ENCODE measurements at regions not wholly inside any gene's neighbourhood (a gene's known extent, or its start where the extent isn't known, plus 50 kb on each side); places are given as distances from the start of the nearest gene placed in this dataset.
"Not testable (repeated sequence)": the region's sequence is repeated elsewhere in the genome, so short reads cannot be mapped to it uniquely, and the experiment has no call there.

DNA sequence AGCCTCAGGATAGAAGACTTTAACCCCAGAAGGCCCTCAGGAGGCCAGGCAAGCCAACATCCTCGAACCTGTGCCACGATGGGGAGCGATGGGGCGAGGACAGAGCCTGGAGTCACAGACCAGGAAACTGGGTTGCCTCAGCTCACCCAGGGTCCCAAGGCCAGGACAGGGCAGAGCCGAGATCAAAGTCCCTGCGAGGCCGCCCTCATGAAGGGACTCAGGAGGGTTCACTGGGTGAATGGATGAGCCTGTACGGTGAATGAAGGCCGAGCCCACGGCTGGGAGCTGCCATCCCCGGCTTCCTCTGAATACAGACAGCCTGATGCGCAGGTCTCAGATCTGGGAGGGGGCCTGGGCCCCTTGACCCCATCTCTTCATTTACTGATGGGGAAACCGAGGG lies 170.1 kb upstream of the FOXD4L5 start:
- not testable (repeated sequence) for H3K79me2 ChIP-seq (ENCODE audit: insufficient read depth, low read length); H3K27me3 ChIP-seq (ENCODE audit: low read length); H3K9me3 ChIP-seq (ENCODE audit: insufficient read depth, low read length); H3F3A ChIP-seq (ENCODE audit: insufficient read depth); H3K36me3 ChIP-seq (ENCODE audit: low read length); H3K9ac ChIP-seq (ENCODE audit: low read length); H3K27ac ChIP-seq (ENCODE audit: low read depth, low read length); H3K4me3 ChIP-seq (ENCODE audit: insufficient read depth, low read length, poor library complexity, severe bottlenecking); H3K4me2 ChIP-seq (ENCODE audit: low read depth, low read length, poor library complexity, severe bottlenecking); H2AFZ ChIP-seq (ENCODE audit: low read depth, low read length, severe bottlenecking); H3K9me2 ChIP-seq (replicated peaks; ENCODE audit: insufficient read depth, low read length); H4K20me1 ChIP-seq (ENCODE audit: low read depth, low read length)

DNA sequence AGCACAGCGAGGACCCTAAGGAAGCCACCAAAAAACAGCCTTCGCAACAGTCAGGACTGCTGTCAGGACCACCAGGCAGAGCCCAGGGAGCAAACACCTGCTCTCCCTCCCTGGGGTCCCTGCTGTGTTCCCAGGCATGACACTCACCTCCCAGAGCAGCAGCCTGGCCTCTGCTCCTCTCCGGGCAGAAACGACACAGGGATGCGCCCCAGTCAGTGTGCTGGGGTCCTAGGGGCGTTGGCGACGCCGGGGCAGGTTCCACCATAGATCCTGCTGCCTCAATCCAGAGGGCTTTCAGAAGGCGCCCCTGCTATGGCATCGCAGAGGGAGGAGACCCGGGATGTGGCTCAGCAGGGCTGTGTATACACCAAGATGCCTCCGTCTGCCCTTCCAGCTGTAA lies 169.7 kb upstream of the FOXD4L5 start:
- not testable (repeated sequence) for H3K36me3 ChIP-seq (ENCODE audit: low read length); H3K27me3 ChIP-seq (ENCODE audit: low read length); H3F3A ChIP-seq (ENCODE audit: insufficient read depth); H2AFZ ChIP-seq (ENCODE audit: low read depth, low read length, severe bottlenecking); H3K9me3 ChIP-seq (ENCODE audit: insufficient read depth, low read length); H3K9me2 ChIP-seq (replicated peaks; ENCODE audit: insufficient read depth, low read length); H3K4me3 ChIP-seq (ENCODE audit: insufficient read depth, low read length, poor library complexity, severe bottlenecking); H3K9ac ChIP-seq (ENCODE audit: low read length); H3K27ac ChIP-seq (ENCODE audit: low read depth, low read length); H3K4me2 ChIP-seq (ENCODE audit: low read depth, low read length, poor library complexity, severe bottlenecking); H3K79me2 ChIP-seq (ENCODE audit: insufficient read depth, low read length); H4K20me1 ChIP-seq (ENCODE audit: low read depth, low read length)

DNA sequence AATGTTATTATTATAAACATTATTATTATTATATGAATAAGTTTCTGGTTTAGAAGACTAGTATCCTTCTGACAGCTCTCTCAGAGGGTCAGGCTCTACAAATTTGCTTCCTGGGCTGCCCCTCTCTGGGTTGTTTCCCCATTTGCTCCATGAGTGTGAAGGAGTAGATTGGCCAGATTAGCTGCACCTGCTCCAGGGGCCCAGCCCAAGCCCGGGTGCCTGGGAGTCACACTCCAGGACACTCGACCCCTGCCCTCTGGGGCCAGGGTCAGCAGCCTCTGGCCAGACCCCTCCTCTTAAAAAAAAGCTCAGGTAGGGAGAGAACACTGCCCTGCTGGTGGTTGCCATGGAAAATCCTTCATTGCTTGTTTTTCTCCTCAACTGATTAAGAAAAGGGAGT lies 169.0 kb upstream of the FOXD4L5 start:
- not testable (repeated sequence) for H3K27me3 ChIP-seq (ENCODE audit: low read length); H3K9me3 ChIP-seq (ENCODE audit: insufficient read depth, low read length); H4K20me1 ChIP-seq (ENCODE audit: low read depth, low read length)

DNA sequence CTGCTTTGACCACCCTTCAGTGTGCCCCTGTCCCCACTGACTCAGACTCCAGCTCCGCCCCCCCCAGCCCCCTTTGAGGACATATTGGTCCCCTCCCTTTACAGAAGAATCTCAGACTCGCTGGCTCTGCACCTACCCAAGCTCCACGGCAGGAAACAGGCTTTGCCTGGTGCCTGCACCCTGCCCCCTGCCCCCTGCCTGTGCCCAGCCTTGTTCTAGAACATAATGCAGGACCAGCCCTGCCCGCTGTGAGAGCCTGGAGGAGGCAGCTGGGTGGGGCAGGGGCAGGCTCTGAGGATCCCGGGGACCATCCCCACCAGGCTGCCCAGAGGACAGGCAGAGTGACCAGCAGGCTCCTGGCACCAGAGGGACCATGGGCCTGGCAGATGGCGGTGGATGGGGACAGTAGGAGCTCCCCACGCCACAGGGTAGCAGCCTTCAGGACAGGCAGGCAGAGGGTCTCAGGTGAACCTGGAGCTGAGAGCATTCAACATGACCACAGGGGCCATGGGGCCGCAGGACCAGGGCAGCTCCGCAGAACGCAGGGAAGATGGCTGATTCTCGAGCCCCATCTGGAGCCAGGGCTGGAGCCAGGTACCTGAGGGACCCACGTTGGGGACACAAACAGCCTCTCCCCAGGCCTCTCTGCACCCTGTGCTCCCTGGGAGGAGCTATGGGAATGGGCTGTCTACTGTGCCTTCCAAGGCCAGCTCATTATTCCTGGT lies 165.0 kb upstream of the FOXD4L5 start:
- H3K27ac ChIP-seq (ENCODE audit: low read depth, low read length); H3K79me2 ChIP-seq (ENCODE audit: insufficient read depth, low read length); H3K4me2 ChIP-seq (ENCODE audit: low read depth, low read length, poor library complexity, severe bottlenecking); H3K4me3 ChIP-seq (ENCODE audit: insufficient read depth, low read length, poor library complexity, severe bottlenecking); H3K36me3 ChIP-seq (ENCODE audit: low read length); H2AFZ ChIP-seq (ENCODE audit: low read depth, low read length, severe bottlenecking); H3K27me3 ChIP-seq (ENCODE audit: low read length); H3F3A ChIP-seq (ENCODE audit: insufficient read depth); H4K20me1 ChIP-seq (ENCODE audit: low read depth, low read length); H3K9ac ChIP-seq (ENCODE audit: low read length); H3K9me3 ChIP-seq (ENCODE audit: insufficient read depth, low read length); H3K9me2 ChIP-seq (replicated peaks; ENCODE audit: insufficient read depth, low read length): not testable (repeated sequence)

More for the DNA sequence above, 169.0 kb upstream of the FOXD4L5 start:
- not testable (repeated sequence) for H3K4me3 ChIP-seq (ENCODE audit: insufficient read depth, low read length, poor library complexity, severe bottlenecking); H3K9me2 ChIP-seq (replicated peaks; ENCODE audit: insufficient read depth, low read length); H3K9ac ChIP-seq (ENCODE audit: low read length); H3K27ac ChIP-seq (ENCODE audit: low read depth, low read length); H3K79me2 ChIP-seq (ENCODE audit: insufficient read depth, low read length); H3F3A ChIP-seq (ENCODE audit: insufficient read depth); H3K36me3 ChIP-seq (ENCODE audit: low read length); H2AFZ ChIP-seq (ENCODE audit: low read depth, low read length, severe bottlenecking); H3K4me2 ChIP-seq (ENCODE audit: low read depth, low read length, poor library complexity, severe bottlenecking)

GRCh38 chr9:65449423-65449822 lies 164.4 kb upstream of the FOXD4L5 start:
- no peaks in the 10 kb centered on the region for H3K9me3 ChIP-seq (ENCODE audit: insufficient read depth, low read length)
- no peak overlapping the region for H3K4me2 ChIP-seq (ENCODE audit: low read depth, low read length, poor library complexity, severe bottlenecking)
- no peak overlapping the region for H3K4me3 ChIP-seq (ENCODE audit: insufficient read depth, low read length, poor library complexity, severe bottlenecking)
- no peaks in the 10 kb centered on the region for H3K9me2 ChIP-seq (replicated peaks; ENCODE audit: insufficient read depth, low read length)
- H3K79me2 ChIP-seq (ENCODE audit: insufficient read depth, low read length): no peaks in the 10 kb centered on the region
- H3F3A ChIP-seq (ENCODE audit: insufficient read depth): no peaks in the 10 kb centered on the region
- H4K20me1 ChIP-seq (ENCODE audit: low read depth, low read length): no peaks in the 10 kb centered on the region
- no peak overlapping the region for H2AFZ ChIP-seq (ENCODE audit: low read depth, low read length, severe bottlenecking)
- TF ChIP-seq EZH2phosphoT487 (conservative IDR thresholded peaks at IDR 0.05; ENCODE audit: low read length): no peak
- TF ChIP-seq, protein P1, sequence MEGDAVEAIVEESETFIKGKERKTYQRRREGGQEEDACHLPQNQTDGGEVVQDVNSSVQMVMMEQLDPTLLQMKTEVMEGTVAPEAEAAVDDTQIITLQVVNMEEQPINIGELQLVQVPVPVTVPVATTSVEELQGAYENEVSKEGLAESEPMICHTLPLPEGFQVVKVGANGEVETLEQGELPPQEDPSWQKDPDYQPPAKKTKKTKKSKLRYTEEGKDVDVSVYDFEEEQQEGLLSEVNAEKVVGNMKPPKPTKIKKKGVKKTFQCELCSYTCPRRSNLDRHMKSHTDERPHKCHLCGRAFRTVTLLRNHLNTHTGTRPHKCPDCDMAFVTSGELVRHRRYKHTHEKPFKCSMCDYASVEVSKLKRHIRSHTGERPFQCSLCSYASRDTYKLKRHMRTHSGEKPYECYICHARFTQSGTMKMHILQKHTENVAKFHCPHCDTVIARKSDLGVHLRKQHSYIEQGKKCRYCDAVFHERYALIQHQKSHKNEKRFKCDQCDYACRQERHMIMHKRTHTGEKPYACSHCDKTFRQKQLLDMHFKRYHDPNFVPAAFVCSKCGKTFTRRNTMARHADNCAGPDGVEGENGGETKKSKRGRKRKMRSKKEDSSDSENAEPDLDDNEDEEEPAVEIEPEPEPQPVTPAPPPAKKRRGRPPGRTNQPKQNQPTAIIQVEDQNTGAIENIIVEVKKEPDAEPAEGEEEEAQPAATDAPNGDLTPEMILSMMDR (IDR thresholded peaks at IDR 0.05; ENCODE audit: insufficient read depth, low read length, poor library complexity, severe bottlenecking): no peak
- H3K9ac ChIP-seq (ENCODE audit: low read length): no peak overlapping the region
- H3K27me3 ChIP-seq (ENCODE audit: low read length): no peaks in the 10 kb centered on the region
- H3K27ac ChIP-seq (ENCODE audit: low read depth, low read length): no peak overlapping the region
- H3K36me3 ChIP-seq (ENCODE audit: low read length): no peaks in the 10 kb centered on the region

DNA sequence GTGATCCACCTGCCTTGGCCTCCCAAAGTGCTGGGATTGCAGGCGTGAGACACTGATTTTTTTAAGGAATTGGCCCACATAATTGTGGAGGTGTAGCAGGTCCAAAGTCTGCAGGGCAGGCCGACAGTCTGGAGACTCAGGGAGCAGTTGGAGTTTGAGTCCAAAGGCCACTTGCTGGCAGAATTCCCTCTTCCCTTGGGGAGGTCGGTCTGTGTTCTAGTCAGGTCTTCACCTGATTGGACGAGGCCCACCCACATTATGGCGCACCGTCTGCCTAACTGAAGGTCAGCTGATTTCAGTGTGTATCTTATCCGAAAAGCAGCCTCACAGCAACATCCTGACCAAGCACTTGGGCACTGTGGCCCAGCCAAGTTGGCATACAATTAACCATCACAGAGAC lies 162.1 kb upstream of the FOXD4L5 start:
- not testable (repeated sequence) for H4K20me1 ChIP-seq (ENCODE audit: low read depth, low read length); H2AFZ ChIP-seq (ENCODE audit: low read depth, low read length, severe bottlenecking); H3K36me3 ChIP-seq (ENCODE audit: low read length); H3F3A ChIP-seq (ENCODE audit: insufficient read depth); H3K9ac ChIP-seq (ENCODE audit: low read length); H3K79me2 ChIP-seq (ENCODE audit: insufficient read depth, low read length); H3K27ac ChIP-seq (ENCODE audit: low read depth, low read length); H3K9me2 ChIP-seq (replicated peaks; ENCODE audit: insufficient read depth, low read length); H3K27me3 ChIP-seq (ENCODE audit: low read length); H3K4me3 ChIP-seq (ENCODE audit: insufficient read depth, low read length, poor library complexity, severe bottlenecking); H3K9me3 ChIP-seq (ENCODE audit: insufficient read depth, low read length); H3K4me2 ChIP-seq (ENCODE audit: low read depth, low read length, poor library complexity, severe bottlenecking)

GRCh38 chr9:65445991-65446390 lies 161.0 kb upstream of the FOXD4L5 start:
- not testable (repeated sequence) for H3K9me3 ChIP-seq (ENCODE audit: insufficient read depth, low read length)

More at GRCh38 chr9:65445991-65446390, 161.0 kb upstream of the FOXD4L5 start:
- not testable (repeated sequence) for H3K4me2 ChIP-seq (ENCODE audit: low read depth, low read length, poor library complexity, severe bottlenecking); H3F3A ChIP-seq (ENCODE audit: insufficient read depth); H3K36me3 ChIP-seq (ENCODE audit: low read length); H3K27me3 ChIP-seq (ENCODE audit: low read length); H3K9ac ChIP-seq (ENCODE audit: low read length); H3K27ac ChIP-seq (ENCODE audit: low read depth, low read length); H3K79me2 ChIP-seq (ENCODE audit: insufficient read depth, low read length); H3K4me3 ChIP-seq (ENCODE audit: insufficient read depth, low read length, poor library complexity, severe bottlenecking); H3K9me2 ChIP-seq (replicated peaks; ENCODE audit: insufficient read depth, low read length); H2AFZ ChIP-seq (ENCODE audit: low read depth, low read length, severe bottlenecking); H4K20me1 ChIP-seq (ENCODE audit: low read depth, low read length)
